Caco-2 (cell line): ENCODE measurements at regions not wholly inside any gene's neighbourhood (a gene's known extent, or its start where the extent isn't known, plus 50 kb on each side); places are given as distances from the start of the nearest gene placed in this dataset.

Source experiments
- BruUV-seq: library from RNA; stranded (reverse); fragments of 400-500 nt; replicated peaks from 2 replicates; lab custom pipeline; 2021; lab: Mats Ljungman, UMichigan
- CTCF ChIA-PET: fragments of 300-600 bp; sonication (Branson Sonifier 250); formaldehyde crosslinking; loops from one replicate; lab custom pipeline; 2022; ENCODE audit warnings: antibody characterized with exemption; lab: Charles Lee
- POLR2A ChIA-PET: fragments of 300-600 bp; sonication (Branson Sonifier 250); formaldehyde crosslinking; loops from one replicate; lab custom pipeline; 2022; ENCODE audit warnings: antibody characterized with exemption; lab: Charles Lee
- DNase-seq, 2 experiments: peaks; one replicate each; pipeline versions ENCODE4 v3.0.0 to v3.0.0-alpha.2; 2020 to 2022
- H3K27me3 ChIP-seq: replicated peaks from 2 replicates; pipeline ENCODE4 v1.6.0; 2011; ENCODE audit warnings: low read length; ENCODE audit not compliant: control insufficient read depth, insufficient read depth
- H3K36me3 ChIP-seq: 2 replicates; pipeline ENCODE4 v1.5.1; 2011; ENCODE audit warnings: low read length; ENCODE audit not compliant: control insufficient read depth, insufficient read depth
- H3K4me1 ChIP-seq: fragments of 250-450 bp; sonication (Bioruptor Pico); 2 replicates; pipeline ENCODE4 v1.5.1; 2020; ENCODE audit warnings: mild to moderate bottlenecking
- H3K4me3 ChIP-seq: 2 replicates; pipeline ENCODE4 v1.5.1; 2011; ENCODE audit warnings: low read depth, mild to moderate bottlenecking, control low read depth, low read length
- H3K9me3 ChIP-seq: fragments of 250-450 bp; sonication (Bioruptor Pico); 2 replicates; pipeline ENCODE4 v1.5.1; 2020; ENCODE audit warnings: mild to moderate bottlenecking, moderate library complexity
- H3K27ac Mint-ChIP-seq: one replicate; pipeline ENCODE4 v1.8.0; 2022; ENCODE audit warnings: mixed read lengths; ENCODE audit not compliant: unreplicated experiment
- H3K27me3 Mint-ChIP-seq: one replicate; pipeline ENCODE4 v1.8.0; 2022; ENCODE audit warnings: mixed read lengths; ENCODE audit not compliant: insufficient read depth, unreplicated experiment
- H3K36me3 Mint-ChIP-seq: one replicate; pipeline ENCODE4 v1.8.0; 2022; ENCODE audit warnings: mild to moderate bottlenecking, mixed read lengths; ENCODE audit not compliant: insufficient read depth, unreplicated experiment
- H3K4me1 Mint-ChIP-seq: one replicate; pipeline ENCODE4 v1.8.0; 2022; ENCODE audit warnings: low read depth, mixed read lengths; ENCODE audit not compliant: unreplicated experiment
- H3K4me3 Mint-ChIP-seq: one replicate; pipeline ENCODE4 v1.8.0; 2022; ENCODE audit warnings: mild to moderate bottlenecking, moderate library complexity, mixed read lengths; ENCODE audit not compliant: unreplicated experiment
- H3K9me3 Mint-ChIP-seq: one replicate; pipeline ENCODE4 v1.8.0; 2022; ENCODE audit warnings: mixed read lengths; ENCODE audit not compliant: unreplicated experiment
- intact Hi-C: fragments of 100-400 bp; cut with micrococcal nuclease; formaldehyde crosslinking; loops from one replicate; pipeline ENCODE4 v1.10.0; 2022; ENCODE audit not compliant: unreplicated experiment
- TF ChIP-seq, protein P1 (sequence below), 2 experiments: fragments of 200-600 bp in 1 of 2; IDR thresholded peaks; 1 replicate in 1 of 2; 2 replicates in 1 of 2; pipeline versions ENCODE4 v1.5.1 to v1.8.0; 2011 to 2022; ENCODE audit warnings: antibody characterized with exemption in 1 of 2, control low read depth in 1 of 2, inconsistent platforms in 1 of 2, low read depth in 1 of 2, low read length in 1 of 2, mild to moderate bottlenecking in 1 of 2, moderate library complexity in 1 of 2; ENCODE audit not compliant: insufficient read depth in 1 of 2, severe bottlenecking in 1 of 2, unreplicated experiment in 1 of 2

DNA sequence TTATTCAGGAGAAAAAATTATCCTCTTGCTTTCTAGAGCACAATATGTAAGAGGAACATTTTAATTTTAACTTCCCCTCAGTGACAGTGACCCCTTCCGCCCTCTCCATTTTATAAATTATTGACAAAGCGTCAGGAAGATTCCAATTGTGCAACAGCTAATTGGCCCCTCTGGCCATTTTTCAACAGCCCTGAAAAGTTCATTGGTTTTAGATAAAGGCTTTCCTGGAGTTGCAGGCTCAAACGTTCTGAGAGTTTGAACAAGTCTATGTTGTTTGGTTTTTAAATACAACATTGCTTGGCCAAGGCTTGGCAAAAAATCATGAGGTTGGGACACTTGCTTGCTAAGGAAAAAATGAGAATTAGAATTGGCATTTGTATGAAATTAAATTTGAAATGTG lies 422.2 kb upstream of the ANKRD30A start:
- DNase-seq, result no peak
- Histone ChIP-seq H3K9me3 (peaks cover 6% of the 10 kb centered on the region; the same call in 1 of the 2 replicates), H3K4me3 (no peak overlapping the region), H3K4me1 (no peaks in the 10 kb centered on the region), H3K27me3 (no peaks in the 10 kb centered on the region), H3K36me3 (no peaks in the 10 kb centered on the region)
- CTCF ChIA-PET, result interaction anchor here (0.6 kb wide), 1 partner anchor 13 kb away, joined by 7 read pairs; no protein-coding TSS in a partner anchor
- intact Hi-C loops, result no loop called here
- TF ChIP-seq, protein P1, sequence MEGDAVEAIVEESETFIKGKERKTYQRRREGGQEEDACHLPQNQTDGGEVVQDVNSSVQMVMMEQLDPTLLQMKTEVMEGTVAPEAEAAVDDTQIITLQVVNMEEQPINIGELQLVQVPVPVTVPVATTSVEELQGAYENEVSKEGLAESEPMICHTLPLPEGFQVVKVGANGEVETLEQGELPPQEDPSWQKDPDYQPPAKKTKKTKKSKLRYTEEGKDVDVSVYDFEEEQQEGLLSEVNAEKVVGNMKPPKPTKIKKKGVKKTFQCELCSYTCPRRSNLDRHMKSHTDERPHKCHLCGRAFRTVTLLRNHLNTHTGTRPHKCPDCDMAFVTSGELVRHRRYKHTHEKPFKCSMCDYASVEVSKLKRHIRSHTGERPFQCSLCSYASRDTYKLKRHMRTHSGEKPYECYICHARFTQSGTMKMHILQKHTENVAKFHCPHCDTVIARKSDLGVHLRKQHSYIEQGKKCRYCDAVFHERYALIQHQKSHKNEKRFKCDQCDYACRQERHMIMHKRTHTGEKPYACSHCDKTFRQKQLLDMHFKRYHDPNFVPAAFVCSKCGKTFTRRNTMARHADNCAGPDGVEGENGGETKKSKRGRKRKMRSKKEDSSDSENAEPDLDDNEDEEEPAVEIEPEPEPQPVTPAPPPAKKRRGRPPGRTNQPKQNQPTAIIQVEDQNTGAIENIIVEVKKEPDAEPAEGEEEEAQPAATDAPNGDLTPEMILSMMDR (IDR thresholded peaks at IDR 0.05; ENCODE audit: insufficient read depth in 1 of 2, low read depth in 1 of 2, low read length in 1 of 2, severe bottlenecking in 1 of 2, unreplicated experiment in 1 of 2), result no peak
- H3K4me3 Mint-ChIP-seq, result no peak overlapping the region
- no peaks in the 10 kb centered on the region for H3K9me3 Mint-ChIP-seq
- peaks cover 3% of the 10 kb centered on the region for H3K27me3 Mint-ChIP-seq
- H3K36me3 Mint-ChIP-seq, result no peaks in the 10 kb centered on the region
- H3K4me1 Mint-ChIP-seq, result no peaks in the 10 kb centered on the region
- no peak overlapping the region for H3K27ac Mint-ChIP-seq
- POLR2A ChIA-PET, result no interaction called here
- BruUV-seq, result no TSS peak

DNA sequence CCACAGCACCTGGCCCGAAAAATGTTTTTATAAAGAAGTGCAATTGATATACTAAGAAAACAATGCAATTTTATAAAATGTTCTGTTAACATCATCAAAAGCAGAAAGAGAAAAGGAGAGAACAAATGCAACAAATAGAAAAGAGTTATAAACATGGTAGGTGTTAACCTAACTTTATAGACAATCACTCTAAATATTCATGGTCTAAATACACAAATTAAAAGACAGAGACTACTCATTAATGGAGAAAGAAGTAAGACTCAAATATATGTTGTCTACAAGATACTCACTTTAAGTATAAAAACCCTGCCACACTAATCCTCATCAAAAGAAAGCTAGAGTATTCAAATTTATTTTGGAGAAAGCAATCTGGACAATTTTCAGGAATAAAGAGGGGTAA lies 425.3 kb upstream of the ANKRD30A start:
- no peaks in the 10 kb centered on the region for H3K36me3 ChIP-seq
- CTCF ChIA-PET, result no interaction called here
- H3K4me3 ChIP-seq, result no peak overlapping the region
- Mint-ChIP-seq H3K27ac (no peak overlapping the region), H3K27me3 (peaks cover 3% of the 10 kb centered on the region), H3K9me3 (no peaks in the 10 kb centered on the region), H3K4me3 (no peak overlapping the region), H3K4me1 (no peaks in the 10 kb centered on the region), H3K36me3 (no peaks in the 10 kb centered on the region)
- H3K9me3 ChIP-seq, result peaks cover 6% of the 10 kb centered on the region; the same call in 1 of the 2 replicates
- no peaks in the 10 kb centered on the region for H3K4me1 ChIP-seq
- POLR2A ChIA-PET, result no interaction called here
- H3K27me3 ChIP-seq, result no peaks in the 10 kb centered on the region
- TF ChIP-seq, protein P1 (IDR thresholded peaks at IDR 0.05; ENCODE audit: insufficient read depth in 1 of 2, low read depth in 1 of 2, low read length in 1 of 2, severe bottlenecking in 1 of 2, unreplicated experiment in 1 of 2), result no peak
- no TSS peak for BruUV-seq
- intact Hi-C loops, result no loop called here
- no peak for DNase-seq

DNA sequence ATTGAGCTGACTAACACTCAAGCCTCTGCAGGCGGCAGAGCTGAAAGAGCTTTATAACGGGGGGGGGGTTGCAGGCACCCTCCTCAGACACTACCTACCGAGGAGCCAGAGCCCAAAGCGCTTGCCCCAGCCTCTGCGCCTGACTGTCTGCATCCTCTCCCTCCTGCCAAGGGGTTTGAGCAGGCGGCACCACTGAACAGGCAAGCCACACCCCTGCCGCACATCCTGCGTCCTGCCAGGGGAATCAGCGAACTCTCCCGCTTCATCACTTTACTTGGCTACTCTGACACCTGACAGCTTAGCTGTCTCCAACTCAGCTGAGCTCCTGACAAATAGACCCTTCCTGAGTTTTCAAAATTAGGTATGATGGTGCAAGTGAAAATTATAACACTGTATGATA lies 432.6 kb upstream of the ANKRD30A start:
- no peak overlapping the region for H3K4me3 Mint-ChIP-seq
- no TSS peak for BruUV-seq
- H3K36me3 Mint-ChIP-seq, result no peaks in the 10 kb centered on the region
- Histone ChIP-seq H3K36me3 (no peaks in the 10 kb centered on the region), H3K9me3 (no peaks in the 10 kb centered on the region), H3K4me3 (no peak overlapping the region), H3K4me1 (no peaks in the 10 kb centered on the region), H3K27me3 (no peaks in the 10 kb centered on the region)
- no peak overlapping the region for H3K27ac Mint-ChIP-seq
- intact Hi-C loops, result no loop called here
- ChIA-PET POLR2A (no interaction called here), CTCF (no interaction called here)
- H3K4me1 Mint-ChIP-seq, result no peaks in the 10 kb centered on the region
- DNase-seq, result no peak
- TF ChIP-seq, protein P1 (IDR thresholded peaks at IDR 0.05; ENCODE audit: insufficient read depth in 1 of 2, low read depth in 1 of 2, low read length in 1 of 2, severe bottlenecking in 1 of 2, unreplicated experiment in 1 of 2), result no peak
- H3K9me3 Mint-ChIP-seq, result no peaks in the 10 kb centered on the region
- H3K27me3 Mint-ChIP-seq, result peaks cover 7% of the 10 kb centered on the region
